Right lobe of liver (tissue), 4 donors: ENCODE measurements at regions not wholly inside any gene's neighbourhood (a gene's known extent, or its start where the extent isn't known, plus 50 kb on each side); places are given as distances from the start of the nearest gene placed in this dataset.

ENCODE experiments used
- CTCF ChIP-seq, 4 donors: fragments of 200-600 bp in 3 of 4; fragments of 450-650 bp in 1 of 4; IDR thresholded peaks; one replicate each; pipeline versions ENCODE4 v1.5.1 to v1.8.0; 2016 to 2022; ENCODE audit warnings: antibody characterized with exemption in 4 of 4, mild to moderate bottlenecking in 2 of 4
- POLR2A ChIP-seq: fragments of 450-650 bp; IDR thresholded peaks from one replicate; pipeline ENCODE4 v1.6.1; 2017; ENCODE audit warnings: antibody characterized with exemption, mild to moderate bottlenecking
- donor health status: DM: no; HTN: no; CAD: no.
- donor health status: DM: no; HTN: no; CAD: no.
- donor health status: DM: no; HTN: yes; CAD: no.

GRCh38 chrX:149121206-149121920, 383.7 kb downstream of the IDS start:
- TF ChIP-seq POLR2A (no peak), CTCF (IDR thresholded peaks at IDR 0.05) (no peak)
